Activated naive CD8-positive, alpha-beta T cell treated with anti-CD3 and anti-CD28 coated beads, Interleukin-2, amount 50 U/mL, for 24 hours (primary cell): ENCODE measurements at regions not wholly inside any gene's neighbourhood (a gene's known extent, or its start where the extent isn't known, plus 50 kb on each side); places are given as distances from the start of the nearest gene placed in this dataset.
"Not testable (repeated sequence)": the region's sequence is repeated elsewhere in the genome, so short reads cannot be mapped to it uniquely, and the experiment has no call there.

Experiments used
- ATAC-seq: fragments of 150-1000 bp; cut with Tn5 transposase; one replicate; pipeline ENCODE4 v1.10.0; 2021
- DNase-seq: peaks from one replicate; pipeline ENCODE4 v3.0.0; 2021
- H3K27ac Mint-ChIP-seq: one replicate; pipeline ENCODE4 v1.8.0; 2021; ENCODE audit warnings: mild to moderate bottlenecking, mixed read lengths
- H3K27me3 Mint-ChIP-seq: one replicate; pipeline ENCODE4 v1.8.0; 2021; ENCODE audit warnings: mixed read lengths
- H3K36me3 Mint-ChIP-seq: one replicate; pipeline ENCODE4 v1.8.0; 2021; ENCODE audit warnings: low read depth, mixed read lengths
- H3K4me1 Mint-ChIP-seq: one replicate; pipeline ENCODE4 v1.8.0; 2021; ENCODE audit warnings: mixed read lengths
- H3K4me3 Mint-ChIP-seq: one replicate; pipeline ENCODE4 v1.8.0; 2021; ENCODE audit warnings: mild to moderate bottlenecking, moderate library complexity, mixed read lengths
- H3K9me3 Mint-ChIP-seq: one replicate; pipeline ENCODE4 v1.8.0; 2021; ENCODE audit warnings: mixed read lengths

DNA sequence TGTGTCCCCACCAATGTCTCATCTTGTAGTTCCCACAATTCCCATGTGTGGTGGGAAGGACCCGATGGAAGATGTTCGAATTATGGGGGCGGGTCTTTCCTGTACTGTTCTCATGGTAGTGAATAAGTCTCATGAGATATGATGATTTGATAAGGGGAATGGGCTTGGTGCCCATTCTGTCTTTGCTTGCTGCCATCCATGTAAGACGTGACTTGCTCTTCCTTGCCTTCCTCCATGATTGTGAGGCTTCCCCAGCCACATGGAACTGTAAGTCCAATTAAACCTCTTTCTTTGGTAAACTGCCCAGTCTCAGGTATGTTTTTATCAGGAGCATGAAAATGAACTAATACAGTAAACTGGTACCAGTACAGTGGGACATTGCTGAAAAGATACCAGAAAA lies 909.9 kb upstream of the KLHL29 start:
- H3K4me3 Mint-ChIP-seq, H3K27ac Mint-ChIP-seq, H3K27me3 Mint-ChIP-seq, ATAC-seq, H3K36me3 Mint-ChIP-seq, DNase-seq, H3K4me1 Mint-ChIP-seq: not testable (repeated sequence)
- peaks cover 22% of the 10 kb centered on the region for H3K9me3 Mint-ChIP-seq

GRCh38 chr2:22478329-22478728 lies 906.6 kb upstream of the KLHL29 start:
- no peaks in the 10 kb centered on the region for H3K4me1 Mint-ChIP-seq
- no peak overlapping the region for H3K4me3 Mint-ChIP-seq
- H3K9me3 Mint-ChIP-seq, result peaks cover 27% of the 10 kb centered on the region
- no peaks in the 10 kb centered on the region for H3K36me3 Mint-ChIP-seq
- H3K27ac Mint-ChIP-seq, result no peak overlapping the region
- ATAC-seq (no peak), DNase-seq (no peak)
- H3K27me3 Mint-ChIP-seq, result no peaks in the 10 kb centered on the region

DNA sequence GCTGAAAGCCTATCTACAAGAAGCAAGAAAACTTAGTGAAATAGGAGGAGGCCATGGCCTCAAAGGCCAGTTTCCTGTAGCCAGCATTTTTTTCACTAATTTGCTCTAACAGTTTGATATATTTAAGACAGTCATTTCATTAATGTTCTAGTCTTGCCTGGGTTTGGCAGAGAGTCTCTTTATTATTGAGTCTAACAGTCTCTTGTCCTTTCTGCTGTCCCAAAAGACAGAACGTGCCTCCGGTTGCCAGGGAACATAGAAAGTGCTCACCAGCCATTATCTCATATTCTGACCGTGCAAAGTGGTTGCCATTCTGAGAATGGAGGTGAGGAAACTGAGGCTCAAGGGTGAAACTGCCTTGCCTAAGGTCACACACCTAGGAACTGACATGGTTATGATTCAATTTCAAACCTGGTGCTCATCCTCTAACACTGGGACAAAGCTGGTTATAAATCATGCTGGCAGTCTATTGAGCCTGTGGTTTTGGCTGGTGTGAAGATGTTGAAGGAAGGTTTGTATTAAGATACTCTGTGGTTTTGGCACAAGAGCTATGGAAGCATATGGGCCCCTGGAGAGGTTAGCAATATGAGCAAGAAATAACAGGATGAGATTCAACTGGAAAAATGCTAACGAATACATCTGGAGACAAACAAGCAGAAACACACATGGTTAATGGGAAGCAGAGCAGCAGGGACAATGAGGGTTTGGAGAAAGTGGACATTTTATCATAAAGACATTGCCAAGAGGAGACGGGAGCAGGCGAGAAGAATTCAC lies 903.3 kb upstream of the KLHL29 start:
- H3K36me3 Mint-ChIP-seq, result no peaks in the 10 kb centered on the region
- no peaks in the 10 kb centered on the region for H3K4me1 Mint-ChIP-seq
- DNase-seq, result no peak
- H3K4me3 Mint-ChIP-seq, result no peak overlapping the region
- no peaks in the 10 kb centered on the region for H3K27me3 Mint-ChIP-seq
- peaks cover 17% of the 10 kb centered on the region for H3K9me3 Mint-ChIP-seq
- H3K27ac Mint-ChIP-seq, result no peak overlapping the region
- no peak for ATAC-seq

DNA sequence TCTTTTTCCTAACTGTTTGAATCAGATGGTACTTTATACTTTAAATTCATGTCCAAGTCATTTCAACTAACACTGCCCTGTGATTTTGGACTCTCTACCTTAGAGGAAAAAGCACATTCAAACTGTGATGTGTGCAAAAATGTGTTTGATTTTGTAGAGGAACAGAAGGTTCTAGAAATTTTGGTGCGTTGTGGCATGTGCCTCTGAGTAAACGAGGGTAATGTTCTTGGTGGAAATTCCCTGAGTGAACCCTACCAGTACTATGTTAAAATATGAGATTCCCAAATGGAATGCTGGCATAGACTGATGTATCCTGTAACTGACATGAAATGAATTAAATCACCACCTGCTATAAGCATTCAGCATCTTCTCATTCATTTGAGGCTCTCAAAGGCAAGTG lies 901.9 kb upstream of the KLHL29 start:
- Mint-ChIP-seq H3K4me1 (no peaks in the 10 kb centered on the region), H3K4me3 (no peak overlapping the region), H3K9me3 (peaks cover 11% of the 10 kb centered on the region), H3K36me3 (no peaks in the 10 kb centered on the region), H3K27me3 (no peaks in the 10 kb centered on the region), H3K27ac (no peak overlapping the region)
- DNase-seq (no peak), ATAC-seq (no peak)

DNA sequence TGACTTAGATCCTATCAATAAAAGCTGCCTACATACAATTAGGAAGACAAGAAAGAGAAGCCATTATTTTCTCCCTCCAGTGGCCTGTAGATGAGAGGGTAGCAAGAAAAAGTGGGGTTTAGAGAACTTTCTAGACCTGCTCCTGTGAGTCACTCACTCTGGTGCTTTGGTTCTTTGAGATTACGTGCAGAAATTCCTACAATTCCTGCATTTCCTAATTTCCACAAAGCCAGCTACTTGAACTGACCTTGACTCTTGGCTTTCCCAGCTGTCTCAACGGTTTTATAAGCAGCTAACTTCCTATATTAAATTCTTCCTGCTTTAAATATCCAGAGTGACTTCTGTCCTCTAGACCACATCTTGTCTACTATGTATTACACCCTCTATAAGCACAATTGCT lies 899.5 kb upstream of the KLHL29 start:
- no peaks in the 10 kb centered on the region for H3K36me3 Mint-ChIP-seq
- H3K9me3 Mint-ChIP-seq, result peaks cover 10% of the 10 kb centered on the region
- H3K27me3 Mint-ChIP-seq, result no peaks in the 10 kb centered on the region
- H3K27ac Mint-ChIP-seq, result no peak overlapping the region
- no peak for DNase-seq
- no peak for ATAC-seq
- H3K4me3 Mint-ChIP-seq, result no peak overlapping the region
- H3K4me1 Mint-ChIP-seq, result no peaks in the 10 kb centered on the region

- H3K9me3 Mint-ChIP-seq, result peaks cover 10% of the 10 kb centered on the region
- H3K27ac Mint-ChIP-seq, result no peak overlapping the region
- H3K4me3 Mint-ChIP-seq, result no peak overlapping the region
- no peaks in the 10 kb centered on the region for H3K27me3 Mint-ChIP-seq
- H3K36me3 Mint-ChIP-seq, result no peaks in the 10 kb centered on the region
- H3K4me1 Mint-ChIP-seq, result no peaks in the 10 kb centered on the region
- DNase-seq (no peak), ATAC-seq (no peak)
These were observed 898.6 kb upstream of the KLHL29 start for GRCh38 chr2:22486343-22486742.

DNA sequence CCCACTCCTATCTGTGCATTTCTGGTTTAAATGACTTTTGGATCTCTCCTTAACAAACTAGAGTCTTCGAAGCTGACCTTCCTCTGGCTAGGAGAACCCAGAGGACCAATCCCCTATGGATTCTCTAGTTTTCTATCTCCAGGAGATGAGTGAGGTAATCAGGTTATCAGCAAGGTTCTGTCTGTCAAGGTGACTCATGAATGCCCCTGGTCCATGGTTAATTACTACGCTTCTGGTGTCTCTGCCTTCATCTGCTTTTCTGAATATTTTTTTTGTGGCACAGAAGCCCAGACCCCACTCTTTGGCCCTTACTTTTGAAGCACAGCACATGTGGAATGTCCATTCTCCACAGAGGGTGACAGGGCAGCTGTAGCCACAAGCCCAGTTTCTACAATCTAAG lies 897.9 kb upstream of the KLHL29 start:
- H3K27ac Mint-ChIP-seq, result no peak overlapping the region
- no peaks in the 10 kb centered on the region for H3K27me3 Mint-ChIP-seq
- H3K36me3 Mint-ChIP-seq, result no peaks in the 10 kb centered on the region
- H3K4me1 Mint-ChIP-seq, result no peaks in the 10 kb centered on the region
- H3K4me3 Mint-ChIP-seq, result no peak overlapping the region
- DNase-seq (no peak), ATAC-seq (no peak)
- peaks cover 6% of the 10 kb centered on the region for H3K9me3 Mint-ChIP-seq

GRCh38 chr2:22487541-22487940 lies 897.4 kb upstream of the KLHL29 start:
- Mint-ChIP-seq H3K9me3 (peaks cover 1% of the 10 kb centered on the region), H3K27ac (no peak overlapping the region), H3K4me3 (no peak overlapping the region), H3K4me1 (no peaks in the 10 kb centered on the region), H3K36me3 (no peaks in the 10 kb centered on the region), H3K27me3 (no peaks in the 10 kb centered on the region)
- DNase-seq (no peak), ATAC-seq (no peak)

DNA sequence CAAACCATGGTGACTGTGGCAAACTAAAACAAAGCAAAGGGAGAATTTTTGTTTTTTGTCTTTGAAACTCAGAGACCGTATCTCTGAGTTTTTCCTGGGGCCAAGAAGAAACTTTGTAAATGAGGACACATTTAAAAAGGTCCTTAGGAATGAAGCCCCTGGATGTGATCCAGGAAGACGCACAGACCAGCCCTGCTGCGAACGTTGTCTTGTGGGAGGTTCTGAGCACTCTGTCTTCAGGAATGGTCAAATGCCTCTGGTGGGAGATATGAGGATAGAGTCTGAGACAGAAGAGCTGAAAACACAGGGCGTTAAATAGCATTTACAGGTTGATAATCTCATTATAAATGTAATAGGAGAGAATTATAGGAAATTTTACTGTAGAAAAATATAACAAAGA lies 893.5 kb upstream of the KLHL29 start:
- no peaks in the 10 kb centered on the region for H3K9me3 Mint-ChIP-seq
- no peaks in the 10 kb centered on the region for H3K27me3 Mint-ChIP-seq

GRCh38 chr2:22494156-22494555 lies 890.8 kb upstream of the KLHL29 start:
- no peaks in the 10 kb centered on the region for H3K4me1 Mint-ChIP-seq
- peaks cover under 1% of the 10 kb centered on the region for H3K9me3 Mint-ChIP-seq
- no peak overlapping the region for H3K27ac Mint-ChIP-seq
- H3K36me3 Mint-ChIP-seq, result no peaks in the 10 kb centered on the region
- H3K27me3 Mint-ChIP-seq, result no peaks in the 10 kb centered on the region
- ATAC-seq (no peak), DNase-seq (no peak)
- no peak overlapping the region for H3K4me3 Mint-ChIP-seq

More for the DNA sequence above, 893.5 kb upstream of the KLHL29 start:
- H3K36me3 Mint-ChIP-seq, result no peaks in the 10 kb centered on the region
- DNase-seq, result no peak
- no peak overlapping the region for H3K4me3 Mint-ChIP-seq
- H3K4me1 Mint-ChIP-seq, result no peaks in the 10 kb centered on the region
- no peak overlapping the region for H3K27ac Mint-ChIP-seq
- no peak for ATAC-seq

- Mint-ChIP-seq H3K4me3 (no peak overlapping the region), H3K4me1 (no peaks in the 10 kb centered on the region), H3K27ac (no peak overlapping the region), H3K27me3 (no peaks in the 10 kb centered on the region), H3K9me3 (peaks cover 8% of the 10 kb centered on the region), H3K36me3 (no peaks in the 10 kb centered on the region)
- no peak for ATAC-seq
- DNase-seq, result no peak
These were observed 887.9 kb upstream of the KLHL29 start for GRCh38 chr2:22497064-22497463.

DNA sequence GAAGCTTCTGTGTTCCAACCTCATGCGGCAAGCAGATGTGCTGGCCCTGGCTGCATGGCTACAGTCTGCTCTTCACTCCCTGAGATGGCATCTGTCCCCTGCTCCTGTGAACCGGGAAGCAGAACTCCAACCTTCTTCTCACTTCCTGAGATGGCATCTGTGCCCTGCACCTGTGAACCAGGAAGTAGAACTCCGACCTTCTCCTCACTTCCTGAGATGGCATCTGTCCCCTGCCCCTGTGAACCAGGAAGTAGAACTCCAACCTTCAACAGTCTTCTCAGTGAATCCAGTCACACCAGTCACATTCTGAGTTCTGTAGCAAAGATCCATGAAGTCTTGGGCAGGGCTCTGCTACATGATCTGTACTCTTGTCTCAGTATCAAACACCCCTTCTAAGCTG lies 887.2 kb upstream of the KLHL29 start:
- Mint-ChIP-seq H3K36me3 (no peaks in the 10 kb centered on the region), H3K4me1 (no peaks in the 10 kb centered on the region), H3K27ac (no peak overlapping the region), H3K4me3 (no peak overlapping the region), H3K9me3 (peaks cover 8% of the 10 kb centered on the region), H3K27me3 (no peaks in the 10 kb centered on the region)
- no peak for DNase-seq
- ATAC-seq, result no peak

DNA sequence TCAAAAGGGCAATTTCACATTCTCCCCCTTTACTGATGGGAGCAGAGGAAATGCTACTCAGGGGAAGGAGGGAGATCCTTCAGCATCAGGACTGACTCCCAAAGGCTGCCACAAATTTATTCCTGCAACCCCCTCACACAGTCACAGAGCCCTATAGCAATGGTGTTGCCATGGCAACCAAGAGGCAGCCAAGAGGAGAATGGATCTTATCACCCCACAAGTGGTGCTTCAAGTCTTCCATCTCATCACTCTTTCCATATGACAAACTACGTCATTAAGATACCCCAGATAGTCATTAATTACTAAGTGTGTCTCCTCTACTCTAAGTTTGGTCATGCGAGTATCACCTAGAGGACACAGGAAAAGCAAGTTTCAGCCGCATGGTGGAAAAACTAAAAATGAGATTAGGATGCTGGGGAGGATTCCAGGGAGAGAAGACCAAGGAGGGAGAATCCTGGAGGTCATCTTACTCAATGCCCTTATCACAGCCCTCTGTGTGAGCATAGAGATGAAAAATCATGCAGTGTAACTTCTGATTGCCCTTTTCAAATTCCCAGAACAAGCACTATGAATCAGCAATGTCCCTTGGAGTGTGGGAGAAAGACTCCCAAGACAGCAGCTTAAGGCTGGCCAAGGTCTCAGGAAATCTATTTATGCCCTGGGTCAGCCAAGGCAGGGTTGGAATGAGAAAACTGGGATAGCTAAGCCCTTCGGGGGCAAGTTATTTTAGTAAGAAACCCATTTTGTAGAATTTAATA lies 885.7 kb upstream of the KLHL29 start:
- no peak overlapping the region for H3K4me3 Mint-ChIP-seq
- DNase-seq (no peak), ATAC-seq (no peak)
- no peaks in the 10 kb centered on the region for H3K36me3 Mint-ChIP-seq
- H3K27me3 Mint-ChIP-seq, result no peaks in the 10 kb centered on the region
- H3K27ac Mint-ChIP-seq, result no peak overlapping the region
- H3K9me3 Mint-ChIP-seq, result peaks cover 8% of the 10 kb centered on the region
- H3K4me1 Mint-ChIP-seq, result no peaks in the 10 kb centered on the region

- ATAC-seq, result no peak
- Mint-ChIP-seq H3K36me3 (no peaks in the 10 kb centered on the region), H3K9me3 (peaks cover 8% of the 10 kb centered on the region), H3K4me1 (no peaks in the 10 kb centered on the region), H3K27me3 (no peaks in the 10 kb centered on the region), H3K4me3 (no peak overlapping the region), H3K27ac (no peak overlapping the region)
- DNase-seq, result no peak
These were observed 884.4 kb upstream of the KLHL29 start for GRCh38 chr2:22500555-22500935.

GRCh38 chr2:22501851-22502250 lies 883.1 kb upstream of the KLHL29 start:
- Mint-ChIP-seq H3K27me3 (no peaks in the 10 kb centered on the region), H3K27ac (no peak overlapping the region)

More at GRCh38 chr2:22501851-22502250, 883.1 kb upstream of the KLHL29 start:
- DNase-seq, result no peak
- Mint-ChIP-seq H3K4me3 (no peak overlapping the region), H3K4me1 (no peaks in the 10 kb centered on the region), H3K9me3 (peaks cover 8% of the 10 kb centered on the region), H3K36me3 (no peaks in the 10 kb centered on the region)
- ATAC-seq, result no peak
